OCI-LY3 (cell line): ENCODE measurements at regions not wholly inside any gene's neighbourhood (a gene's known extent, or its start where the extent isn't known, plus 50 kb on each side); places are given as distances from the start of the nearest gene placed in this dataset.
"Not testable (repeated sequence)": the region's sequence is repeated elsewhere in the genome, so short reads cannot be mapped to it uniquely, and the experiment has no call there.

Experiments
- H2AFZ ChIP-seq: fragments of 200-600, 300-600 bp; shearing (Covaris generic); 2 replicates; pipeline ENCODE4 v1.6.0; 2014; ENCODE audit warnings: antibody characterized with exemption, low read depth, low read length
- H3K27ac ChIP-seq: fragments of 200-600, 300-600 bp; sonication (generic); 2 replicates; pipeline ENCODE4 v1.5.1; 2014; ENCODE audit warnings: mild to moderate bottlenecking, low read length, moderate library complexity, mixed read lengths
- H3K27me3 ChIP-seq: fragments of 200-600, 300-600 bp; sonication (generic); 2 replicates; pipeline ENCODE4 v1.6.1; 2014; ENCODE audit warnings: low read depth, low read length, mixed read lengths
- H3K36me3 ChIP-seq: fragments of 200-600, 300-600 bp; sonication (generic); replicated peaks from 2 replicates; pipeline ENCODE3; 2014; ENCODE audit warnings: low read depth, low read length, mixed read lengths
- H3K4me1 ChIP-seq: fragments of 300-600, 200-600 bp; sonication (generic); 2 replicates; pipeline ENCODE4 v1.6.1; 2014; ENCODE audit warnings: low read length, mixed read lengths
- H3K4me2 ChIP-seq: fragments of 200-600, 300-600 bp; sonication (generic); 2 replicates; pipeline ENCODE4 v1.6.1; 2014; ENCODE audit warnings: low read length, mixed read lengths
- H3K4me3 ChIP-seq: fragments of 300-600, 200-600 bp; sonication (generic); 2 replicates; pipeline ENCODE4 v1.5.1; 2014; ENCODE audit warnings: antibody characterized with exemption, mild to moderate bottlenecking, low read length, moderate library complexity
- H3K79me2 ChIP-seq: fragments of 300-600, 200-600 bp; shearing (Covaris generic); 2 replicates; pipeline ENCODE4 v1.6.1; 2014; ENCODE audit warnings: mild to moderate bottlenecking, low read length, mixed read lengths
- H3K9ac ChIP-seq: fragments of 300-600, 200-600 bp; shearing (Covaris generic); 2 replicates; pipeline ENCODE4 v1.6.0; 2014; ENCODE audit warnings: mild to moderate bottlenecking, low read length, moderate library complexity
- H3K9me3 ChIP-seq: fragments of 200-600, 300-600 bp; shearing (Covaris generic); 2 replicates; pipeline ENCODE4 v1.6.1; 2014; ENCODE audit warnings: low read length, mixed read lengths; ENCODE audit not compliant: insufficient read depth
- H4K20me1 ChIP-seq: fragments of 200-600, 300-600 bp; sonication (generic); 2 replicates; pipeline ENCODE4 v1.6.1; 2016; ENCODE audit warnings: low read length, mixed read lengths; ENCODE audit not compliant: insufficient read depth
- EZH2phosphoT487 ChIP-seq: fragments of 200-600 bp; shearing (Covaris generic); IDR thresholded peaks from 2 replicates; pipeline ENCODE4 v1.6.1; 2018; ENCODE audit warnings: antibody characterized with exemption, mixed run types, low read depth
- TF ChIP-seq, protein P1 (sequence below): fragments of 200-600, 300-600 bp; sonication (generic); IDR thresholded peaks from 2 replicates; pipeline ENCODE4 v1.5.1; 2014; ENCODE audit warnings: antibody characterized with exemption, low read length, low read depth

GRCh38 chr17:21613071-21613429 lies 79.3 kb upstream of the KCNJ18 start:
- no peak overlapping the region for H3K27ac ChIP-seq
- H3K4me2 ChIP-seq, result no peak overlapping the region
- no peaks in the 10 kb centered on the region for H3K4me1 ChIP-seq
- no peak overlapping the region for H3K4me3 ChIP-seq
- no peaks in the 10 kb centered on the region for H3K79me2 ChIP-seq
- TF ChIP-seq, protein P1, sequence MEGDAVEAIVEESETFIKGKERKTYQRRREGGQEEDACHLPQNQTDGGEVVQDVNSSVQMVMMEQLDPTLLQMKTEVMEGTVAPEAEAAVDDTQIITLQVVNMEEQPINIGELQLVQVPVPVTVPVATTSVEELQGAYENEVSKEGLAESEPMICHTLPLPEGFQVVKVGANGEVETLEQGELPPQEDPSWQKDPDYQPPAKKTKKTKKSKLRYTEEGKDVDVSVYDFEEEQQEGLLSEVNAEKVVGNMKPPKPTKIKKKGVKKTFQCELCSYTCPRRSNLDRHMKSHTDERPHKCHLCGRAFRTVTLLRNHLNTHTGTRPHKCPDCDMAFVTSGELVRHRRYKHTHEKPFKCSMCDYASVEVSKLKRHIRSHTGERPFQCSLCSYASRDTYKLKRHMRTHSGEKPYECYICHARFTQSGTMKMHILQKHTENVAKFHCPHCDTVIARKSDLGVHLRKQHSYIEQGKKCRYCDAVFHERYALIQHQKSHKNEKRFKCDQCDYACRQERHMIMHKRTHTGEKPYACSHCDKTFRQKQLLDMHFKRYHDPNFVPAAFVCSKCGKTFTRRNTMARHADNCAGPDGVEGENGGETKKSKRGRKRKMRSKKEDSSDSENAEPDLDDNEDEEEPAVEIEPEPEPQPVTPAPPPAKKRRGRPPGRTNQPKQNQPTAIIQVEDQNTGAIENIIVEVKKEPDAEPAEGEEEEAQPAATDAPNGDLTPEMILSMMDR, result no peak
- TF ChIP-seq EZH2phosphoT487, result no peak
- H2AFZ ChIP-seq, result no peak overlapping the region
- no peaks in the 10 kb centered on the region for H3K9me3 ChIP-seq
- H4K20me1 ChIP-seq, result no peaks in the 10 kb centered on the region
- no peaks in the 10 kb centered on the region for H3K27me3 ChIP-seq
- H3K36me3 ChIP-seq, result no peaks in the 10 kb centered on the region
- no peak overlapping the region for H3K9ac ChIP-seq

- H3K4me3 ChIP-seq, H3K36me3 ChIP-seq, H2AFZ ChIP-seq, H3K27me3 ChIP-seq, H3K27ac ChIP-seq, H4K20me1 ChIP-seq, H3K9me3 ChIP-seq, H3K9ac ChIP-seq, H3K4me2 ChIP-seq, H3K4me1 ChIP-seq, H3K79me2 ChIP-seq: not testable (repeated sequence)
Observed at GRCh38 chr17:21626987-21627386, 65.3 kb upstream of the KCNJ18 start.
